ENCODE measurements at regions not wholly inside any gene's neighbourhood (a gene's known extent, or its start where the extent isn't known, plus 50 kb on each side); places are given as distances from the start of the nearest gene placed in this dataset.
"Not testable (repeated sequence)": the region's sequence is repeated elsewhere in the genome, so short reads cannot be mapped to it uniquely, and the experiment has no call there.

- no peak for DNase-seq (ENCODE audit: low read depth)
These were observed 151.0 kb upstream of the CDH11 start for GRCh38 chr16:65272699-65273414.

DNA sequence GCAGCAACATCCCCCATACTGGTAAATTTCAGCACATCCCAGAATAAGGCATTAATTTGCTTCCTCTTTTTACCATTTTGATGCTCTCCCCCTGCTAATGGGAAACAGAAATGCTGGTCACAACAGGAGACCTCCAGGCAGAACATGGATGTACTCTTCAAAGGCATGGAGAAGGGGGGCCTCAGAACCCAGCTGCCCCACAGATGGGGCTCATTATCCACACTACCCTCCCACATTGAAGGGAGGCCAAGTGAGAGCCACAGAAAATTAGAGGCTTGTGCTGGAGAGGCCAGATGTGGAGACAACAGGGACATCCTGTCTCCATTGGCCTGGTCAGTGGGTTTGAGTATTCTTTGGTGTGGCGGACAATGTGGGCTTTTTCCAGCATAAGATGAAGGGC is 150.1 kb upstream of the CDH11 start:
- no peak for DNase-seq (ENCODE audit: low read depth)

DNA sequence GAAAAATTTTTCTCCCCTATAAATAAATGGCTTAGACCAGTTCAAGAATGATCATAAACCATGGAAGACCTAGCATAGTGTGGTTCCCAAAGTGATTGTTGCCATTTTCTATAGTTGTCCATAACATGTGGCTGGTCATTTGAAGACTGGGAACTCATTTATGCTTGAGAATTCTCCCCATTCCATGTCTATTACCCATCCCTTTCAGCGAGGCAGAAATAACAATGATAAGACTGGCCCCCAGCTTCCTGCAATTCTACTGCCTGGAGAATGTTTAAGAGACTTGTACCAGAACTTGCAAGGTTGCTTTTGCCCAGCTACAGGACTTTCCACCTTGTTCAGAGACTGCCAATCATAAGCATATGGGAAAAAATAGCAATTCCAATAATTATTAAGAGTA is 146.5 kb upstream of the CDH11 start:
- DNase-seq (ENCODE audit: low read depth), result no peak

- DNase-seq (ENCODE audit: low read depth), result no peak
These were observed 142.0 kb upstream of the CDH11 start for GRCh38 chr16:65263896-65264295.

GRCh38 chr16:65260746-65261145 is 138.9 kb upstream of the CDH11 start:
- no peak for DNase-seq (ENCODE audit: low read depth)

GRCh38 chr16:65254144-65254543 is 132.3 kb upstream of the CDH11 start:
- DNase-seq (ENCODE audit: low read depth), result no peak

DNA sequence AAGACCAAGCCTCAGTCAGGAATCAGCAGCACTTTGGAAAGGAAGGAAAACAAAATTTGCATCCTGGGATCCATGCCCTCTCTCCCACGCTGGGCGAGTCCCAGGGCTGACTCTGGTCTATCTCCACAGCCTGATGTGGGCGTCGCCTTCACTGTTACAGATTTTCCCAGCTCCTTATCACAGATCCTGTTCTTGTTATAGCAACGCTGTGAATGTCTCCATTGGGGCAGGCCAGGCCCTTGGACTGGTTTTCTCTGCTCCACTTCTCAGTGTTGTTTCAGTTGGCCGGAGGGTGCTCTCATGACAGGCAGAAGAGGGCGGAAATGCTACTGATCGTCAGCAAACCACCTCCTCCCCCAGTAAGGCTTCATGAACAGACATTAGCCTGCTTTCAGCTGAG is 127.9 kb upstream of the CDH11 start:
- no peak for DNase-seq (ENCODE audit: low read depth)

DNA sequence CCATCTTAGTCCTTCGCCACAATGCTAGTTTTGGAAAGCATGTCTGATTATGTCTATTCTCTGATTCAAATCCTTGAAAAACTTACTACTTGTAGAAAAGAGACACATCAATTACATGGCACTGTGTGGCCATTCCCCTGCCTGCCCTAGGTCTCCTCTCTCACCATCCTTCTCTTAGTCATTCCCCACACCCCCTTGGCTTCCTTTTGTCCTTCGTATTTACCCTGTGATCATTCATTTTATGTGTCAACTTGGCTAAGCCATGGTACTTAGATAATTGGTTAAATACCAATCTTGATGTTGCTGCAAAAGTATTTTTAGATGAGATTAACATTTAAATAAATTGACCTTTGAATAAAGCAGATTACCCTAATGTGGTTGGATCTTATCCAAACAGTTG is 122.9 kb upstream of the CDH11 start:
- no peak for DNase-seq (ENCODE audit: low read depth)

DNA sequence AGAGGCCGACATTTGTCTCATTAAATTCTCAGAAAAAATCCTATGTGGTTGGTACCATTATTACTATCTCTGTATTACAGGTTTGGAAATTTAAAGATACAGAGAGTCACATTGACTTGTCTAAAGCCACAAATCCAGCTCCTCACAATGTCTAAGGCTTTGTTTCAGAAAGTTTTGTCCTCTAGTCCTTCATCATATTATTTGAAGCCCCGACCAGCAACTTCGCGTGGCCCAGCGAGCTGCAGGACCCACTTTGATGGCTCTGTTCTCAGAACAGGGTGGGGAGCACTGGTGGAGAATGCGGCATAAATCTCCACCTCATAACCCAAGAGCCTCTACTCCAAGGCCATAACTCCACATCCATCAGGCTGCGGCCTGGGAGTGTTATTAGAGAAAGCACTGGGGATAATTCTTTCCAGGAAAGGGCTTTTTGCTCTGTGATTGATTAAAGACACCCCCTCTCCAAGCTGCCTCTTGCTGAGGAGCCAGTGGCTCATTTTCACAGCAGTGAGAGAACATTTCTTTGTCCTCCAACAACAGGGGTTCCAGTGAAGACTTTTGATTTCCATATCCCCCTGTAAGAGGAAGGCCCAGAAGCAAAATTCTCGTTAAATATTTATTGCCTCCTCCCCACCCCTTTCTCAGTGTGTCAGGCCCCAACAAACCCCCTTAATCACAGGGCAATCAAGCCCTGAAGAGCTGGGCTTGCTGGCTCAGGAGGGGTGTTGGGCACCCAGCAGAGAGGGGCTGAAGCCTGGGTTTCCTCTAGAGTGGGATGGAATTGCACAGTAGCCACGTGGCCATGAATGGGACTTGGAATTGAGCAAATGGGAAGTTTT is 113.7 kb upstream of the CDH11 start:
- no peak for DNase-seq (ENCODE audit: low read depth)

- not testable (repeated sequence) for DNase-seq (ENCODE audit: low read depth)
These were observed 113.0 kb upstream of the CDH11 start for GRCh38 chr16:65234721-65235320.

DNA sequence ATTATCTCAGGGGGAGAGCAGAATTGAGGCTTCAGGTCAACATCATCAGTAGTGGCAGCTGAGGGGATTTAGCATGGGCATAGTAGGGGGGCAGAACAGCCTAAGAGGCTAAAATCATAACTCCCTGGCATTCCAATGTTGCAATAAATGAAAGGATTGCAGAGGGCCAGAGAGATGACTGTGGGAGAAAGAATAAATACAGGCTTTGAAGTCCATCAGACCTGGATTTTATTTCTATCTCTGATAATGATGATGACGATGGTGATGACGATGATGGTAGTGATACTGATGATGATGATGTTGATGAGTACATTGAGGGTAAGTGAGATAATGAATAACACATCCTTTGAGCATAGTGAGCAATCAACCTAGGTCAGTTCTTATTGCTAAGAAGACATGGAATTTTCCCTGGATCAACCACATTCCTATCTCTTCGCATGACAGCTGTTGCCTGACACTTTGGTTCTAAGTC is 107.4 kb upstream of the CDH11 start:
- DNase-seq (ENCODE audit: low read depth), result no peak

DNA sequence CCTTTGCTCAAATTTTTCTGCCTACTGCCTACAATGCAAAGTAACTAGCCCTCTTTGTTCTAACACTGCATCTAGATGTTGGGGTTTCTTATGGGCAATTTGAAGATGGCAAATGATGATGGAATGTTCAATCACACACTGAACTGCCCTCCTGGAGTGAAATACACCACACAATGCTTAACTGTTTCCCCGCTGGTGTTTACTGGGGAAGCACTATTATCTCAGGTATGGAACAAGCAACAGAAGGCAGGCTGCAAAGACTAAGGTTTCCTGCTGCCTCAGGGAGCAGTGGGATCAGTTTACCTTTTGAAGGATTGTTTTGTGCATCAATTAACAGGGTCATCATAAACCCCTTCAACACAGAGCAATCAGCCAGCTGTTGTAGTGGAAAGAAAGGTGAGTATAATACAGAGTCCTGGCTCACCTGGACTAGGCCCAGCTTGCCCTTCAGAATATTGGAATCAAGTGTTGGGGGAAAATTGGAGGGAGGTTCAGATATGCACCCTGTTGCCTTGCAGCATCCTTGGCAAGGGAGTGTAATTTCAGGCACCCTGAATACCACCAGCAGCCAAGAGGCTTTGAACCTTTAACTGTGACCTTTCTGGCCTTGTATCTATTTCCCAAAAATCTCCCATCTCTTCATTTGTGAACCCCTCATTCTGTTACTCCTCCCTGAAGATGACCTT is 105.4 kb upstream of the CDH11 start:
- DNase-seq (ENCODE audit: low read depth), result no peak

GRCh38 chr16:65226077-65226476 is 104.2 kb upstream of the CDH11 start:
- no peak for DNase-seq (ENCODE audit: low read depth)

DNA sequence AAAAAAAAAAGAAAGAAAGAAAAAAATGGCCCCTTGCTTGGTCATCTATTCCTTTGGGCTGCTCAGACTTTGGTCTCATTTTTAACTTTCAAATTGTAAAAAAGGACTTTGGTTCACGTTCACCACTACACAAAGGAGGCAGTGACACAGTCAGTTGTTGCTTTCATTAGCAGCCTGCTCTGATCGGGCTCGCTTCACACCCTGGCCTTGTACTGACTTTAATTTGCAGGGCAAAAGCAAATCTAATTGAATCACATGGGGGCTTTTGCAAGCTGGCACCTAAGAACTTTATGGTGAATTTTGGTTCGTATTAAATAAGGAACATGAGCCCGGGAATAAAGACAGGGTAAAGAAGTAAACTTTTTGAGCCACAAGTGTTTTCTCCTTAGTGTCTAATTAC is 103.6 kb upstream of the CDH11 start:
- no peak for DNase-seq (ENCODE audit: low read depth)

DNA sequence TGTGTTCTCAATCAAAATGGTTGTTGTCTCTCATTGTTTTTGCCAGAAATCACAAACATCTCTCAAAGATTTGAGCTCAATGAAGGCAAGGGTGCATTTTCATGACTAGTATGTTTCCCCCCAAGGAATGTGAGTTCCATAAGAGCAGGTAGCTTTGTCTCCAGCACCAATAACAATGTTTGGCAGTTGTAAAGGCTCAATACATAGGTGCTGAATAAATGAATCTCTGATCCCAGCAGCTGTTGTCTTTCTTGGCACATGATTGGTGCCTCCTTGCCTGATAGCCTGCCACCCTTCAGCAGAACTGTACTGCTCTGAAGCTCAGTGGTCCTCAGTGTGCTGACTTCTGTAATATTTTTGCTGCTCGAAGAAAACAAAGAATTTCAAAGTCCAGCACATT is 103.1 kb upstream of the CDH11 start:
- DNase-seq (ENCODE audit: low read depth), result no peak

- no peak for DNase-seq (ENCODE audit: low read depth)
These were observed 102.6 kb upstream of the CDH11 start for GRCh38 chr16:65224471-65224870.

DNA sequence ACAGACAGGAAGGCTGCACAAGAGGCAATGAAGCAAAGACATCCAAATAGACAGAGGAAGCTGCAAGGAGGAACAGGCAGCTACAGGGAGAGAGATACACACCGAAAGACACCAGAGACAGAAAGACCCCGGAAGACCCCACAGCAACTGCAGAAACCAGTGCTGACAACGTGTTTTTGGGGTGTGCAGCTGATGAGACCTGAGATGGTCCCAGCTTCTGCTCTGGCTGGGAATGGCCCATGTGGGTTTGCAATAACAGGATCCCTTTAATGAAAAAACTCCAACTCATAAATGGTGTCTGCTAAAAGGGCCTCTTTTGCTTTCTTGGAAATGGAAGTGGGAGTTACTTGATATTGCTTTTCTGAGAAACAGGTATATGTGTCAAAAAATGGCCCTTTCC is 101.5 kb upstream of the CDH11 start:
- DNase-seq (ENCODE audit: low read depth), result no peak

DNA sequence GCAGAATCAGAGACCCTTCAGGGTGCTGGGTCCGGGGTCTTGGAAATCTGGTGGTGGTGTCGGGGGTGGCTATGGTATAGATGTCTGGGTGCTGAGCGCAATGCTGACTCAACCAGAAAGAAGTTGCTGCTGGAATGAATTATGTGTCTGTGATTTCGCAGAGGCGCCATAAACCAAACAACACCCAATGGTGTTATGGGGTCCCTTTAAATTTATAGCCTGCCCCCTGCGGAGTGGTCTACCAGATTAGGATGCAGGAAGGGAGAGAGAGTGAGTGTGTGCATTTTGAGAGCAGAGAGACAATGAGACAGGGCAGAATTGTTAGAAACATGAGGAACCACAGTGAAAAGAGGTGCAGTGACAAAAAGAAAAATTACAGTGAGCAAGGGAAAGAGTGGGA is 100.7 kb upstream of the CDH11 start:
- no peak for DNase-seq (ENCODE audit: low read depth)

GRCh38 chr16:65222049-65222448 is 100.2 kb upstream of the CDH11 start:
- no peak for DNase-seq (ENCODE audit: low read depth)

DNA sequence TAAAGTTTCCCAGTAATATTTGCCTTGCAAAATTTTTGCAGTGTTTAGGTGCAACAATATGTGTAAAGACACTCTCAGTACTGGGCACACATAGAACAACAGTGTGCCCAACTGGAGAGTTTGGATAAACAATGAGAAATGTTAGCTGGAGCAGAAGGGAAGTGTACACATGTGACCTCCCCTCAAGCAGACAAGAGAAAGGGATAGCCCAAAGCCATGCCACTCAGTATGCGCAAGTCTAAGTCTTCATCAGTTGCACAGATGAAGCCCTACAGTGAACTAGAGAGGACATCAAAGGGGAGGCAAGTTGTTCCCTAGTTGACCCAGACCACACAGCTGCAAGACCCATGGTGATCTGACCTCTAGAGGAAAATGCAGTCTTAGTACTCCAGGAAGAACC is 97.9 kb upstream of the CDH11 start:
- no peak for DNase-seq (ENCODE audit: low read depth)

DNA sequence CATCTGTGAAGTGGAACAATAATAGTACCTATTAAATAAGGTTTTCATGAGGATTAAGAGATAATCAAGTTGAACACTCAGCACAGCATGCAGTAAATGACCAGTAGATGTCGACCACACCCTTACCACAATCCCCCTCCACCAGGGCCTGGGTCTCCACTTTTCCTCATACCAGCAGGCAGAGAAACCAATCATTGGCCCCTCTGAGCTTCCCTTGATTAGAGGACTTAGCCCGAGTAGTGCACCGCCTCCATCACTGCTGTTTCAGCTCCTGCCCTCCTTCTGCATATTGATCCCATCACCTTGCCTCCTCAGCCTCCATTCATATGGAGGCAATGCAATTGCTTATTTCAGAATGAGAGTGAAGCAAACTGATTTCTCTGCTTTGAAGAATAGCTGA is 96.5 kb upstream of the CDH11 start:
- no peak for DNase-seq (ENCODE audit: low read depth)

DNA sequence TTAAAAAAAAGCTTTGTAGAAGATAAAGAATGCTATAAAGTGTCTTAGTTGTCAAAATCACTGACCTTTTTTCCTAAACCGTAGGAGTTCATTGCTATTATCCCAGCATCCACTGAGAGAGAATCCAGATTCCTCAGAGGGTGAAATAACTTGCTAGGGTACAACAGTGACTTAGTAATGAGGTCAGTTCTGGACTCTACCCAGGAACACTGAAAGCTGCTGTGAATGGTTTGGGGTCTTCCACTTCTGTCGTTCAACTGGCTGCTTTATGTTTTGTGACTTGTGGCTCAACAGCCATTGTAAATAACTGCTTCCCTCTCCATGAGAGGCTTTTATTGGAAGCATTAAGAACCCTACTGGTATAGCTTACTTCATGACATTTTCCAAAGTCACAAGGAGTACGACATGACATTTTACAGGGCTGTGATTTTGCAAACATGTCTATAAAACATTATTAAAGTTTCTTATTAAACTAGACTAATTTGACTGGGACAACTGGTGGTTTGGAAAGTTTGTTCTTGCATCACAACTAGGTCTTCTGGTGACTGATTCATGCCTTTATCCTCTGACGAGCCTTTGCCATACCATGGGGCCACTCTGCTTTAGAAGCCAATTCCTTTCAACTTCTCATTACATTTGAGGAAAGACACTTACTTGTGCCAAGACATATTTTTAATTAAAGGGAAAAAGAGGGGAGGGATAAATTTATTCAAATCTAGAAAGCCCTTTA is 92.2 kb upstream of the CDH11 start:
- DNase-seq (ENCODE audit: low read depth), result peak; percentile 15

Measured in fibroblast of gingiva (primary cell).